HT1080 (cell line): ENCODE measurements at regions not wholly inside any gene's neighbourhood (a gene's known extent, or its start where the extent isn't known, plus 50 kb on each side); places are given as distances from the start of the nearest gene placed in this dataset.
A peak's percentile ranks its signal among the peaks of the same experiment; 100 is the strongest.

Source experiments
- DNase-seq: peaks from one replicate; pipeline ENCODE4 v3.0.0-alpha.2; 2015; ENCODE audit warnings: low read depth

DNA sequence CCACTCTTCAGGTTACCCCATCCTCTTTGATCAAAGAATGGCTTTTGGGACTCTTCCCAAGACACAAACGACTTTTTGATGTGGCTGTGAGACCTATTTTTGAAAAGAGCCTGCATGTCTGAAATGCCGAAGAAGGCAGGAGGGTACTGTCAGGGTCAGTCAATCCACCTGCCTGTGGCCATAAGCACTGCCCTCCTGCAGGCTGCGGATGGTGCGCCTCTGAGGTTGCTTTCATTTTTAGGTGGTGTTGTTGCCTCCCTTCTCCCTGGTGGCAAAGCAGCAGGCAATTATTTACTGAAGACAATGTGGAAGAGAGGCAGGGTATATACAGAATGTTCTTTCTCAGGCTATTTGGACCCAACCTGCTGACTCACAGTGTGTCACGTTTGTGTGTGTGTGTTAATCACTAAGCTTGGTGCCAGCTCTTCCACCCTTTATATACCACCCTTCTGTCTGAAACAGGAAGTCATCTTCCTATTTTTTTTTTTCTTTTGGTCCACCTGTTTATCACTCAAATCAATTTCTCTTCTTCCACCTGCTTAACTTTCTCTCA, 1421.2 kb upstream of the CELF2 start:
- peak; percentile 93 for DNase-seq

DNA sequence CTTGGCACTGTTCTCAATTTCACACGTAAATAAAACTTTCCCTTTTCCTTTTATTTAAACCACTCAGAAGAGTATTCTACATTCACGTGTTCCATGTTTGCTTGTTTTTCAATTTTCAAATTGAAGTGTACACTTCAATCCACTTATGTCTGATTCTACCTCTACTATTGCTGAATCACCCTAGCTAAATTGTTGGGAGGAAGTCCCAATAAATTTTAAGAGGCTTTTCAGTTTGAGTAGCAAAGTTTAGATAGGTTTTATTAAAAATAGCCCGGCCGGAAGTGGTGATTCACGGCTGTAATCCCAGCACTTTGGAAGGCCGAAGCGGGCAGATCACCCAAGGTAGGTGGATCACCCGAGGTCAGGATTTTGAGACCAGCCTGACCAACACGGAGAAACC, 1414.7 kb upstream of the CELF2 start:
- peak; percentile 50 for DNase-seq

DNA sequence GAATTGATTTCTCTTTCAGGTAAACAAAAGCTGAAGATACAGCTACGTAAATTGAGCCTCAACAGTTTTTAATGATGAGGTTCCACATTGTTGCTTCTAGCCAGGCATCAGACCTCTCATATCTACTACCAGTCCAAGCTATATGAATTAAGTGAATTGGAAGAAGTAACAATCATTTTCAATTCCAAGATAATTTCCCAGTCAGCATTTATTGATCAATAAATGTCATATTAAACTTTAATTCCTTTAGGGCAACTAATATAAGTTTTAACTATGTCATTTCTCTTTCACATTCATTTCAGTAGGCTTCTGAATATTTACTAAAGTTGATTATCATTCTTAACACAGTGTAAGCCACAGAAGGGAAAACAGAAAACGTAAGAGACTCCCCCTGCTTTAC, 1413.7 kb upstream of the CELF2 start:
- DNase-seq: no peak

DNA sequence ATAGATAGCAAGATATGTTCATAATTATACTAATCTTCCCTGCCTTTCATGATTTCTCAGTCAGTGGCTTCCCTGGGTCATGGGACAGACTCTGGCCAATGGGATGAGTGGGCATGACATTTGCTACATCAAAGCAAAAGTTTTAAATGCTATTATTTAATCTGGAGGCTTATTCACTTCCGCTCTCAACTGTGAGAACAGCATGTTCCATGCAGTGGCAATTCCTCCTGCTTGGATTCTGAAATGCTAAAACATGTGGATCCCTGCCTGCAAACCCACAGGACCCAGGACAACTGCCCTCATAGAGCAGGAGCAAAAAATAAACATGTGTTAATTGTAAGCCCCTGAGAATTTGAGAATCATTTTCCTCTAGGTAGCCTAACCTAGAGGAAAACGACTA, 1412.4 kb upstream of the CELF2 start:
- peak; percentile 34 for DNase-seq

DNA sequence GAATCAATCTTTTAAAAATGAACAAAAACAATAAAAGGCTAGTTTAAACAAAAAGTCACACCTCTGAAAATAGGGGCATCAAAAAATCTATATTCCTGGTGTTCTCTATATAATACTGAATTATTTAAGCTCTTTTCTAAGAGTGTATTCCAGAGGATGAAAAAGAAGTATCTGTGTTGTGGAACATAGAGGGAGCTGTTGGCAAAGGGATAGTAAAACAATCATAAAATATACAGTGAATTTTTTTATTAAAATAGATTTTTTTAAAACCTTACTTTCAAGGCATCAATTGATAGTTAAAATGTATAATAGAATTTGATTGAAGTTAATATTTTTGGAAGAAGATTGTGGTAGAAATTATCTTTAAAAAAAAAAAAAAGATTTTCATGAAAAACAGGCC, 1409.1 kb upstream of the CELF2 start:
- DNase-seq: no peak

DNA sequence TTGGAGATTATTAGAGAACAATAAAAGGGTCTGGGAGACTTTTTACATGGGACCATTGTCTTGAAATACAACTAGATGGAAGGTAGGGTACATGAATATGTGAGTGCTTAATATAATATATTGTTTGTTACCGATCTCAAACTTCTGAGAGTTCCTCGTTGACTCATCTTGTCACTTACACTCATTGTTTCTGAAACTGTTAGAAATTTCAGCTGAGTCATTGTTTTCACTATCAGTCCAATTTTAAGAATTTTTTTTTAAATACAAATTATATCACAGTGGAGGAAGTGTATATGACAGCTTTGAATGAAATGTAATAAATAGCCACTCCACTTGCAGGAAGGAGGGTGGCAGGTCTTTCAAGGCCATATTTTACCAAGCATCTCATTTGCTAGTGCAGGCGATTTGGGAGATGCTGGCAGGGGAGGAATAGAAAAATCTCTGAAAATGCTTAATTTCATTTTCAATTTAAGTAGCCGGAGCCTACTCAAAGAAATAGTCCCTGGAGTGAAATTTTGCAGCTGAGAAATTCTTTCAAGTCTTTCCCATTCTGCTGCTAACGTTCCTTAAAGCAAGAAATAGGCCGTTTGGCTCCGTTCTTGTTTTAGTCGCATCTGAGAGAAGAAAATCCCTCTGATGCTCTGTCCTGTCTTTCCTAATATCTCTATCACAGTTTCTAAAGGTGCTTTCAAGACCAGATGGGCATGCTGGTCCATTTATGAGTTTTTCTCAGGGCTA, 1404.2 kb upstream of the CELF2 start:
- peak; percentile 30 for DNase-seq

DNA sequence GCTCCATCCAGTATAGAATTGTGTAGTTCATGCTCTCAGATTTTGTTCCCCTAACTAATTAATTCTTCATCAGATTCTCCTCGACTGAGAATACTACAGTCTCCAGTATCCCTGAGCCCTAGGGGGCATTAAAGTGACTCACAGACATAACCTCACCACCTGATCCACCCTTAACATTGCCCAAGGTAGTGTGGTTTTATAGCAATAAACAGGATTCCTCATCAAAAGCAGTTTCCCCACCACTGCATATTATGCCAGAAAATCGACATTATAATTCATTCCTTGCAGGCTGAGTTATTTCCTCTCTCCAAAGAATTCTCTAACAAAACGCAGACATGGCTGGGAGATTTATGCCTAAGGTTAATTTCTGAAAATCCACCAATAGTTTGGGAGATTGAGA, 1402.5 kb upstream of the CELF2 start:
- peak; percentile 64 for DNase-seq

DNA sequence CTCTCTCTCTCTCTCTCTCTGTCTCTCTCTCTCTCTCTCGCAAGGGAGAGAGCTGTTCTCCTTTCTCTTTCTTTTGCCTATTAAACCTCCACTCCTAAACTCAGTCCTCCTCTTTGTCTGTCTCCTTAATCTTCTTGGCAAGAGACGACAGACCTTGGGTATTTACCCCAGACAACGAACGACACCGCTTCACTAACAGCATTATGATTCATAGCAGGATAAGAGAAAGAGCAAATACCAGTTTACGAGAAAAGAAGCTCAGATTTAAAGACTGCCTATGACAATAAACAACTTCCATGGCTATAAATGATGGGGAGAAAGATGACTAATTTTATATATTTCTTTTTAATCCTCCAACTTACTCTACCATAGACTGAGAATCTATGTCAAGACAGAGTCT, 1396.5 kb upstream of the CELF2 start:
- DNase-seq: no peak

DNA sequence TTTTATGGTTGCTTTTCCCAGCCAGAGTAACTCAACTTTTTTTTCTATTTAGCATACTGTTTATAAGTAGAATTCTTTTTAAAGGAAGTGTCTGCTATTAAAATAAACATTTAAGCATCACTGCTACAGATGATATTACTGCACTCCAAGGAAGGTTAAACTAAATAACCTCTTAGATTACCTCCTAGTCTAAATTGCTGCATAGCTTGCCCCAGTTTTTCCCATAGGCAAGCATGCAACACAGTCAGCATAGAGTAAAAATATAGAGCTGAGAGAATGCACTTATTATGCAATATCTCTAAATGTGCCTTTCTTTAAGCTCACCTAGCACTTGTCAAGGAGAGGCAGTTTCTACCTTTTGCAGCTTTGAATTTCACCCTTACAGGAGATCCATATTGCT, 1392.4 kb upstream of the CELF2 start:
- DNase-seq: no peak

DNA sequence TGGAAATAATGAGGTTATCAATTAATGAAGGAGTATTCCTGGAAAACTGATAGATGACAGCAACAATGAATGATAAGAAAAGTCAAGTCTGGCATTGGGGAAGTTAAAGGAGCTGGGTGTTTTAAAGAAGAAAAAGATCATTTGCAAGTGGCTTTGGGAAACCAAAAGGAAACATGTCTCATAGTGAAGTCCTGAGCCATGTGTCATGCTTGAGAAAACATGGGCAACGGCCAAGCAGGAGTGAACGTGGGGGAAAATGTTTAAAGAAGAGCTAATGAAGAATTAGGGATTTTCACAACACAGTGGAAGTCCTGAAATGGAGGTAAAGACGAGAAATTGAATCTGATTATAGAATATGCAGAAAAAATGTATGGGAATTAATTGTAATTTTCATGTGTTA, 1383.2 kb upstream of the CELF2 start:
- DNase-seq: peak; percentile 68

DNA sequence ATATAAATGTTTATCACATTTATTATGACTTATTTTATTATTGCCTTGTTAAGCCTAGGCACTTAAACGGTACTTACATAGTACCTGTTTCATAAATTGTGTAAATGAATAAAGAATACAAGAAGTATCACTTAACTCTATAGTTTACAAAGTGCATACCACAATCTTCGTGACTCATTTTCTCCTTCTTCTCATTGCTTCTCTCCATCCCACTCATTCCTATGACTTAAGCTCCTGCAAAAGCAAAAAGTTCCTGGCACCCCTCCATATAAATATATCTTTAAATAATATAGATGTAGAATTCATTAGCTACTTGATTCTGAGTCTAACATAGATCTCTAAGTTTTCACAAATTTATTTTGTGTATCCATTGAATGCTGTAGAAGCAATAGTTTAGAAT, 1382.0 kb upstream of the CELF2 start:
- no peak for DNase-seq

DNA sequence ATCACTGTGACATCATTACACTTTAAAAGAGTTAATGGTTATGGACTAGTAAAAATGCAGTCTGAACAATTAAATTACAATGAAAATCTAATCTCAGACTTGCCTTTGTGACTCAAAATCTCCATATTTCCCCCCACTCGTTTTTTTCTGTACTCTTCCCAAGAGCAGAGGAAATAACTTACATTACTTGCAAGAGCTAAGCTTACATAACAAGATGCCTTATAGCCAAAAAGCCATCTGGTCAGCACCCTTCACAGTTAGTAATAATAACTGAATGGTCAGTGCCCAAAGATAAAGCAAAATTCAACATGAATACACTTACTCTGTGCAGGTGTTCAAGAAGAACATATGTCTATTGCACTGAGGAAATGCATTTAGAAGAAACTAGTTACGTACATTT, 1381.5 kb upstream of the CELF2 start:
- DNase-seq: no peak

DNA sequence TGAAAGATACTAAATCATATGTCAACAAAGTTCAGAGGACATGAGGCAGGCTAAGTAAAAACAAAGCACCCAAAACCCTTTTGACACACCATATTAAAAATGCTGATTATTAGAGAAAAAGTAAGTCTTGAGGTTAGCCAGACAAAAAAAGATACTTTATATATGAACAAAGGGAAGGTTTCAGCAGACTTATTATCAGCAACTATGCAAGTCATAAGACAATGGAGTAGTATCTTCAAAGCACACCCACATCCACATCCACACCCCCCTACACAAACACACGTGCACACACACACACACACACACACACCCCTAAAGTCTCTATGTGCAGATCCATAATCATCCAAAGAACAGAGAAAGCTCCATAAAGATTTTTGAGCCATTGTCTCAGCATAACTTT, 1373.9 kb upstream of the CELF2 start:
- DNase-seq: no peak

DNA sequence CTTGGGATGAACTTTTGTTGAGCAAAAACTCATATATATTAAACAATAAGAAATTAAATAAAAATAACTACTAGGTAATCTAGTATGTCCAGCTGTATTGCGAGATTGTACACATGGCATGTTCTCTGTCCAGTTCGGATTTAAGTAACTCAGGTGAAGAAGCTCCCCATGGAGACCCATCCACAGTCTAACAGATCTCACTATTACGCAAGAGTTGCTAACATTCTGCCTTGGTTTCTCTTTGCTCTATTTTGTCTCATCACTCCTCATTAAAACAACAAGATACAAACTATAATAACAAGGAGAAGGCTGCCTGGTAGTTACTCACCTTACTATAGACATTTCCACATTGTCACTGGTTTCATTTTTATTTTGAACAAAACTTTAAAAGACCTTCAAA, 1372.3 kb upstream of the CELF2 start:
- DNase-seq: no peak

DNA sequence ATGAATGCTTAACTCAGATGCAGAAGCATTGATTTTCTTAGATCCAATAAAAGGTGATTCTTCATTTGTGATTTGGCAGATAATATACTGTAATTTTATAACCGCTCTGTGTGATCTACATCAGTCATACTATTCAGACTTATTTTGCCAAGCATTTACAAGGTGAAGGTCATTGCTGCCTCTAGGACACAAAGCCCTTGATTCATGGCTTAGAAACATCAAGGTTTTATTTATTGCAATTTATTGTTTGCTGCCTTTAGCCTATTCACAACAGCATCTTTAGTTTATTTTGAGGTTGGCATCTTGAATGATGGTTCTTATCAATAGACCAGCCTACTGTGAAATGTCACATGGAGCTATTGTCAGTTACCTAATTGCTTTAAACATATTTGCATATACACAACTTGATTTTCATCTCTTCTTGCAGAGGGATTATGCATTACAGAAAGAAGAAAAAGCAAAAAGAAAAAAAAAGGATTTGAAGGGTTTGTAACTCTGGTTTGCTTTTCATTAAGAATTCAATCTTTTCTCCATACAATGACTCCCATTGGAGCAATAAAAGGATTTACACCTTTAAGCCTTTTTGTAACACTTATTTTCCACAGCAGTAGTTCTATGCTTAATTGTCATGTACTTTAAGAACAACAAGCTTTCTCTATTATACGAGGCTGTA, 1371.6 kb upstream of the CELF2 start:
- DNase-seq: no peak

DNA sequence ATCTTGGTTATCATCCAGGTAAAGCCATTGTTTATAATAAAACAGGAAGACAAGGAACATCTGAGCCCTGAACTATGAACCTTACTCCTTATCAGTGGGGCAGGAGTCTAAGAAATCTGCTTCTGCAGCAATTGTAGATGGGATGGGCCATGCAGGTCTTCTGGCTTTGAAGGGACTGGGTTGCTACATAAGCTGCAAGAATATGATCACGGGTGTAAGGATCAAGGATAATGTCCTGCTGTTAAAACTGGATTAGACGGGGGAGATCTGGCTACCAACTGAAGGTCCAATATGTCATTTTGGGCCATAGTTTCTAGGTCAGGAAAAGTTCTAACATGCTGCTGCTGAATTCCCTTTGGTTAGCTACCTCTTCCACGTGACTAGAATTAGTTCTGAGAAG, 1363.4 kb upstream of the CELF2 start:
- DNase-seq: no peak

DNA sequence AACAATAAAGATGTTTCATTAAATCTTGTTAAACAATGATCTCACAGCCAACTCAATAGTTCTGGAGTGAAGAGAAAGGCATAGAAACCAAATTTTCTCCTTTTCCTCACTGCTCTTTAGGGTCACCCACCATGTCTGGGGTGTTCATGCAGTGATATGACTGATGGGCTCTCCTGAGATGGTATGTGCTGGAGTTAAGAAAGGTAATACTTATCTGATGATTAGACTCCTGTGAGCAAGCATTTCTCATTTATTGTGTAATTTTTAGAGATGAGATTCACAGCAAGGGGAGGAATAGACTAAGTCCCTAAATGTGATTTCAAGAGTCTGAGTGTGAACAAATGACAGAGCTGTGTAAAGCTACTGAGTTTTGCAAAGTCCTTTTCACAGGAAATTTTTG, 1361.3 kb upstream of the CELF2 start:
- no peak for DNase-seq

DNA sequence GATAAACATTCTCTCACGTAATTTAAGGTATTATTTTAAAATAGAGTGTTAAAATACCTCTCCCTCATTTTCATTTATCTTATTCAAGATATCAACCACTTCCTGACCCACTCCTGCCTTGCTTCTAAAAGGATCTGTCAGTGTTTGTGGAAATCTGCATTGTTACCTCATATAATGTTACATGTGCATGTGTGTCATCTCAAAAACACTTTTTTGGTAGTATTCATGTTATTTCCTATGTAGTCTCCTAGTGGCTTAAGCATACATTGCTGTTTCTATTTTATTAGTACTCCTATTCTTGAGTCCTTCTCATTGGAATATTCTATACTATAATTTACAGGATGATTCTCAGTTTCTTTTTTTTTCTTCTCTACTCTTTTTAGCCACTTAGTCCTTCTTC, 1360.7 kb upstream of the CELF2 start:
- no peak for DNase-seq

DNA sequence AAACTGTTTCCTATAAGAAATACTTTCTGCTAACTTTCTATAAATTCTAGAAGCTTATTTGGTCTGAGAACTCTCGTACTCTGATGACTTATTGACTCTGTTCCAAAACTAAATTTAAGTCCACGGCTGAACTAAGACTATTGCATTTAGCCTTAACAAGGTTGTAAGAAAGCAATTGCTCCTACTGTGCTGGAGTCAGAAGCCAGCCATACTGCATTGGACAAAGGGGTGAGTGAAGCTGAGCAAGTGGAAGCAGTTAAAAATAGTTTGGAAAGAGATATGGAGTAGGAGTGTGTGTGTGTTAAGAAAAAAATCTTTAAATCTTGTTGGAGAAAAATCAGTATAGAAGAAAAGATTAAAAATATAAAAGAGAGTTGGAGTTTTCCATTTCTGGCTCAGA, 1360.1 kb upstream of the CELF2 start:
- no peak for DNase-seq

DNA sequence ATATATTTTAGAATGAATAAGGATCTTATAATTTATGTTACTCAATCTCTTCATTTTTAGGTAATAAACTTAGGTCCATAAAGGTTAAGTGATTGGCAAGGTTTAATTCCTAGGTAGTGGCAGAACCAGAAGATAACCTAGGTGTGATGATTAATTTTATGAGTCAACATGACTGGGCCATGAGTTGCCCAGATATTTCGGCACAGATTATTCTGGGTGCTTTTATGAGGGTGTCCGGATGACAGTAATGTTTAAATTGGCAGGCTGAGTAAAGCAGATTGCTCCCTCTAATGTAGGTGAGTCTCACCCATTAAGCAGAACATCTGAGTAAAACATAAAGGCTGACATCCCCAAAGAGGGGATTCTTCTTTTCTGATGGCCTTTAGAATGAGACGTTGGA, 1349.3 kb upstream of the CELF2 start:
- DNase-seq: peak; percentile 35

DNA sequence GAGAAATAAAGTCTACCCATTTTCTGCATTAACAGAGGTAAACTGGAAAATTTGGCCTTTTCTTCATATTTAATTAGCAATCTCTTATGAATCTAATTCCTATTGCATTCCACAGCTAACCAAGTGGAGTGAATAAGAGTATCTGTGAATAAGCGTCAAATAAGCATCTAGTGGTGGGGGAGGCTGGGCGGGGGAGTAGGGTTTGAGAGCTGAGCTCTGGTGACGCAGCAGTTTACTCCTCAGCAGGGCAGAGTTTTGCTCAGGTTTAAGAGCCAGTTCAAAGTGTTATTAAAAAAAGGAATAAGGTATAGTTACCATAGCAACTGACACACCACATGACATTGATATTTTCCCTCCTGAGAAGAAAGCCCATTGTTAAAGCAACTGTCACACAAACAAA, 1346.8 kb upstream of the CELF2 start:
- peak; percentile 2 for DNase-seq

DNA sequence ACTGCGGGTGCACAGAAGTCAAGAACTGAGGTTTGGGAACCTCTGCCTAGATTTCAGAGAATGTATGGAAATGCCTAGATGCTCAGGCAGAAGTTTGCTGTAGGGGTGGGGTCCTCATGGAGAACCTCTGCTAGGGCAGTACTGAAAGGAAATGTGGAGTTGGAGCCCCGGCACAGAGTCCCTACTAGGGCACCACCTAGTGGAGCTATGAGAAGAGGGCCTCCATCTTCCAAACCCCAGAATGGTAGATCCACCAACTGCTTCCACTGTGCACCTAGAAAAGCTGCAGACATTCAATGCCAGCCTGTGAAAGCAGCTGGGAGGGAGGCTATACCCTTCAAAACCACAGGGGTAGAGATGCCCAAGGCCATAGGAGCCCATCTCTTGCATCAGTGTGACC, 1336.0 kb upstream of the CELF2 start:
- DNase-seq: no peak

DNA sequence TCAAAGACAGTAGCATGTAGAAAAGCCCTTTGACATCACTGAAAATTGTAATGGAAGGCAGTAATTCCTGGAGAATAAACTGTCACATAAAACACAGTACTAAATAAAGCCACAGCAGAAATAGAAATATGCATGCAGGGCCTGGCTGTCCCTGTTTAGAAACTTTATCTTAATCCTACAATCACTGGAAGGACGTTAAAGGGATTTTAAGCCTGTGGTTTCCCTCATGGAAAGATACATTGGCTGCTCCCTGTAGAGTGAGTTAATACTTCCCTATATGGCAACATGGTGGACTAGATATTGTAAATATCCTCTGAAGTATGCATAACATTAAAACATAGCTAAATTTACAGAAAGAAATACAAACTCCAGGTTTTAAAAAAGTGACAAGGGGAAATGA, 1334.9 kb upstream of the CELF2 start:
- no peak for DNase-seq
